WTC11 (cell line): ENCODE measurements at regions not wholly inside any gene's neighbourhood (a gene's known extent, or its start where the extent isn't known, plus 50 kb on each side); places are given as distances from the start of the nearest gene placed in this dataset.

Experiments
- ATAC-seq: fragments of 200-7000 bp; cut with Tn5 transposase; 2 replicates; pipeline ENCODE4 v1.10.0; 2021; ENCODE audit warnings: mild to moderate bottlenecking, moderate library complexity
- CTCF ChIA-PET: fragments of 300-600 bp; sonication (Branson Sonifier 250); formaldehyde crosslinking; loops from one replicate; lab custom pipeline; 2021; ENCODE audit warnings: antibody characterized with exemption; lab: Charles Lee
- POLR2A ChIA-PET: fragments of 350-600 bp; sonication (Branson Sonifier 250); formaldehyde crosslinking; loops from one replicate; lab custom pipeline; 2021; ENCODE audit warnings: antibody characterized with exemption; lab: Charles Lee
- DNase-seq: peaks from one replicate; pipeline ENCODE4 v3.0.0; 2021; ENCODE audit warnings: low spot score
- H3K27ac Mint-ChIP-seq: 2 replicates; pipeline ENCODE4 v1.8.0; 2021; ENCODE audit warnings: mixed read lengths
- H3K27me3 Mint-ChIP-seq: 2 replicates; pipeline ENCODE4 v1.8.0; 2021; ENCODE audit warnings: low read depth, mild to moderate bottlenecking, moderate library complexity, mixed read lengths
- H3K36me3 Mint-ChIP-seq: 2 replicates; pipeline ENCODE4 v1.8.0; 2021; ENCODE audit warnings: mixed read lengths
- H3K4me1 Mint-ChIP-seq: 2 replicates; pipeline ENCODE4 v1.8.0; 2022; ENCODE audit warnings: mixed read lengths
- H3K4me3 Mint-ChIP-seq: 2 replicates; pipeline ENCODE4 v1.8.0; 2021; ENCODE audit warnings: mild to moderate bottlenecking, moderate library complexity, mixed read lengths
- H3K9me3 Mint-ChIP-seq: 2 replicates; pipeline ENCODE4 v1.8.0; 2021; ENCODE audit warnings: mixed read lengths
- ATF1 ChIP-seq: sonication (generic); formaldehyde crosslinking; IDR thresholded peaks from 2 replicates; pipeline ENCODE4 v1.8.1; 2023; ENCODE audit warnings: mild to moderate bottlenecking, moderate library complexity, missing genetic modification reagents
- CREB1 ChIP-seq: sonication (generic); formaldehyde crosslinking; IDR thresholded peaks from 2 replicates; pipeline ENCODE4 v1.8.0; 2023; ENCODE audit warnings: mild to moderate bottlenecking, missing genetic modification reagents
- FOXP1 ChIP-seq: sonication (generic); formaldehyde crosslinking; IDR thresholded peaks from 2 replicates; pipeline ENCODE4 v1.8.0; 2022; ENCODE audit warnings: missing genetic modification reagents, mild to moderate bottlenecking, moderate library complexity, borderline replicate concordance
- JAZF1 ChIP-seq: fragments of 250-450 bp; sonication (Bioruptor Pico); IDR thresholded peaks from 2 replicates; pipeline ENCODE4 v1.9.0; 2021; ENCODE audit warnings: moderate library complexity, mild to moderate bottlenecking, inconsistent platforms
- NR3C1 ChIP-seq: sonication (generic); formaldehyde crosslinking; conservative IDR thresholded peaks from 2 replicates; pipeline ENCODE4 v1.8.1; 2023; ENCODE audit warnings: low read depth, mild to moderate bottlenecking, missing genetic modification reagents
- OVOL2 ChIP-seq: fragments of 250-450 bp; sonication (Bioruptor Pico); IDR thresholded peaks from 2 replicates; pipeline ENCODE4 v1.9.0; 2021; ENCODE audit warnings: mild to moderate bottlenecking, borderline replicate concordance
- TEAD1 ChIP-seq: sonication (generic); formaldehyde crosslinking; IDR thresholded peaks from 2 replicates; pipeline ENCODE4 v1.8.0; 2022; ENCODE audit warnings: mild to moderate bottlenecking, missing genetic modification reagents
- ZBTB43 ChIP-seq: sonication (generic); formaldehyde crosslinking; IDR thresholded peaks from 2 replicates; pipeline ENCODE4 v1.8.1; 2023; ENCODE audit warnings: mild to moderate bottlenecking, missing genetic modification reagents
- ZNF281 ChIP-seq: sonication (generic); formaldehyde crosslinking; IDR thresholded peaks from 2 replicates; pipeline ENCODE4 v1.8.0; 2023; ENCODE audit warnings: mild to moderate bottlenecking, missing genetic modification reagents
- ZNF396 ChIP-seq: fragments of 250-450 bp; sonication (Bioruptor Pico); IDR thresholded peaks from 2 replicates; pipeline ENCODE4 v1.8.0; 2021; ENCODE audit warnings: mild to moderate bottlenecking, moderate library complexity, borderline replicate concordance
- ZNF423 ChIP-seq: fragments of 250-450 bp; sonication (Bioruptor Pico); IDR thresholded peaks from 2 replicates; pipeline ENCODE4 v2.1.2; 2022; ENCODE audit warnings: mild to moderate bottlenecking, moderate library complexity
- TF ChIP-seq, protein P1 (sequence below): sonication (generic); formaldehyde crosslinking; IDR thresholded peaks from 2 replicates; pipeline ENCODE4 v1.8.1; 2023; ENCODE audit warnings: mild to moderate bottlenecking, missing genetic modification reagents, moderate library complexity
- TF ChIP-seq, protein P2 (sequence below): sonication (generic); formaldehyde crosslinking; IDR thresholded peaks from 2 replicates; pipeline ENCODE4 v1.8.1; 2022; ENCODE audit warnings: missing genetic modification reagents, borderline replicate concordance
- TF ChIP-seq, protein P3 (sequence below): sonication (generic); formaldehyde crosslinking; IDR thresholded peaks from 2 replicates; pipeline ENCODE4 v1.8.1; 2023; ENCODE audit warnings: mild to moderate bottlenecking, missing genetic modification reagents
- TF ChIP-seq, protein P4 (sequence below): sonication (generic); formaldehyde crosslinking; IDR thresholded peaks from 2 replicates; pipeline ENCODE4 v1.8.1; 2023; ENCODE audit warnings: mild to moderate bottlenecking, moderate library complexity, missing genetic modification reagents
- TF ChIP-seq, protein P5 (sequence below): sonication (generic); formaldehyde crosslinking; IDR thresholded peaks from 2 replicates; pipeline ENCODE4 v1.8.1; 2022; ENCODE audit warnings: mild to moderate bottlenecking, missing genetic modification reagents, moderate library complexity, borderline replicate concordance
- TF ChIP-seq, protein P6 (sequence below): sonication (generic); formaldehyde crosslinking; IDR thresholded peaks from 2 replicates; pipeline ENCODE4 v1.8.1; 2022; ENCODE audit warnings: low read depth, mild to moderate bottlenecking, moderate library complexity, missing genetic modification reagents, borderline replicate concordance
- TF ChIP-seq, protein P7 (sequence below): fragments of 200-600 bp; IDR thresholded peaks from 2 replicates; pipeline ENCODE4 v1.8.0; 2022; ENCODE audit warnings: antibody characterized with exemption
- TF ChIP-seq, protein P8 (sequence below): sonication (generic); formaldehyde crosslinking; IDR thresholded peaks from 2 replicates; pipeline ENCODE4 v1.8.0; 2023; ENCODE audit warnings: missing genetic modification reagents

DNA sequence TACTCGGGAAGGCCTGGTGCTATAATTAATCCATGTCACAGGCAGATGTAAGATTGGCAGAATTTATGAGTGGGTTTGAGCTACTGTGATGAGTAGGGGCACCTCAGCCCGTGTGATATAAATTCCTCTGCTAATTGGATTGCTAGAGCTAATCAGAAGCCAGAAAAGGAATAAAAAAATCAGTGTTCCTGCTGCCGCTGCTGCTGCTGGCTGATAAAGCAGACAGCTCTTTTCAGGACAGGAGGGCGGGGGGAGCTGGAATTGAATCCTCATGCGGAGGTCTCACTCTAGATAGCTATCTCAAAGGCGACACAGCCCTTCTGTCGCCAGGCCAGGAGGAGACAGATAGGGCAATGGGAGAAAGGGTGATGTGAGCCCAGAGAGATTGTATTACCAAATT lies 182.7 kb upstream of the ZFHX3 start:
- Mint-ChIP-seq H3K27ac (no peak overlapping the region), H3K4me3 (no peak overlapping the region), H3K4me1 (peaks cover 17% of the 10 kb centered on the region), H3K27me3 (peaks cover 16% of the 10 kb centered on the region), H3K36me3 (no peaks in the 10 kb centered on the region), H3K9me3 (no peaks in the 10 kb centered on the region)
- DNase-seq (no peak), ATAC-seq (no peak)
- ChIA-PET CTCF (interaction anchor here (0.7 kb wide), 1 partner anchor 398 kb away, joined by 3 read pairs; no protein-coding TSS in a partner anchor), POLR2A (no interaction called here)
- no peak for TF ChIP-seq ZBTB43 (CRISPR knock-in tag)
- no peak for TF ChIP-seq OVOL2 (CRISPR knock-in tag)
- TF ChIP-seq ZNF396 (CRISPR knock-in tag): no peak
- TF ChIP-seq, protein P1, sequence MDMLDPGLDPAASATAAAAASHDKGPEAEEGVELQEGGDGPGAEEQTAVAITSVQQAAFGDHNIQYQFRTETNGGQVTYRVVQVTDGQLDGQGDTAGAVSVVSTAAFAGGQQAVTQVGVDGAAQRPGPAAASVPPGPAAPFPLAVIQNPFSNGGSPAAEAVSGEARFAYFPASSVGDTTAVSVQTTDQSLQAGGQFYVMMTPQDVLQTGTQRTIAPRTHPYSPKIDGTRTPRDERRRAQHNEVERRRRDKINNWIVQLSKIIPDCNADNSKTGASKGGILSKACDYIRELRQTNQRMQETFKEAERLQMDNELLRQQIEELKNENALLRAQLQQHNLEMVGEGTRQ (CRISPR knock-in tag): no peak
- TF ChIP-seq, protein P2, sequence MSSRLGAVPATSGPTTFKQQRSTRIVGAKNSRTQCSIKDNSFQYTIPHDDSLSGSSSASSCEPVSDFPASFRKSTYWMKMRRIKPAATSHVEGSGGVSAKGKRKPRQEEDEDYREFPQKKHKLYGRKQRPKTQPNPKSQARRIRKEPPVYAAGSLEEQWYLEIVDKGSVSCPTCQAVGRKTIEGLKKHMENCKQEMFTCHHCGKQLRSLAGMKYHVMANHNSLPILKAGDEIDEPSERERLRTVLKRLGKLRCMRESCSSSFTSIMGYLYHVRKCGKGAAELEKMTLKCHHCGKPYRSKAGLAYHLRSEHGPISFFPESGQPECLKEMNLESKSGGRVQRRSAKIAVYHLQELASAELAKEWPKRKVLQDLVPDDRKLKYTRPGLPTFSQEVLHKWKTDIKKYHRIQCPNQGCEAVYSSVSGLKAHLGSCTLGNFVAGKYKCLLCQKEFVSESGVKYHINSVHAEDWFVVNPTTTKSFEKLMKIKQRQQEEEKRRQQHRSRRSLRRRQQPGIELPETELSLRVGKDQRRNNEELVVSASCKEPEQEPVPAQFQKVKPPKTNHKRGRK: no peak
- TF ChIP-seq, protein P3, sequence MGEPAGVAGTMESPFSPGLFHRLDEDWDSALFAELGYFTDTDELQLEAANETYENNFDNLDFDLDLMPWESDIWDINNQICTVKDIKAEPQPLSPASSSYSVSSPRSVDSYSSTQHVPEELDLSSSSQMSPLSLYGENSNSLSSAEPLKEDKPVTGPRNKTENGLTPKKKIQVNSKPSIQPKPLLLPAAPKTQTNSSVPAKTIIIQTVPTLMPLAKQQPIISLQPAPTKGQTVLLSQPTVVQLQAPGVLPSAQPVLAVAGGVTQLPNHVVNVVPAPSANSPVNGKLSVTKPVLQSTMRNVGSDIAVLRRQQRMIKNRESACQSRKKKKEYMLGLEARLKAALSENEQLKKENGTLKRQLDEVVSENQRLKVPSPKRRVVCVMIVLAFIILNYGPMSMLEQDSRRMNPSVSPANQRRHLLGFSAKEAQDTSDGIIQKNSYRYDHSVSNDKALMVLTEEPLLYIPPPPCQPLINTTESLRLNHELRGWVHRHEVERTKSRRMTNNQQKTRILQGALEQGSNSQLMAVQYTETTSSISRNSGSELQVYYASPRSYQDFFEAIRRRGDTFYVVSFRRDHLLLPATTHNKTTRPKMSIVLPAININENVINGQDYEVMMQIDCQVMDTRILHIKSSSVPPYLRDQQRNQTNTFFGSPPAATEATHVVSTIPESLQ (CRISPR knock-in tag): no peak
- no peak for TF ChIP-seq ZNF423 (CRISPR knock-in tag)
- no peak for TF ChIP-seq FOXP1
- TF ChIP-seq, protein P4, sequence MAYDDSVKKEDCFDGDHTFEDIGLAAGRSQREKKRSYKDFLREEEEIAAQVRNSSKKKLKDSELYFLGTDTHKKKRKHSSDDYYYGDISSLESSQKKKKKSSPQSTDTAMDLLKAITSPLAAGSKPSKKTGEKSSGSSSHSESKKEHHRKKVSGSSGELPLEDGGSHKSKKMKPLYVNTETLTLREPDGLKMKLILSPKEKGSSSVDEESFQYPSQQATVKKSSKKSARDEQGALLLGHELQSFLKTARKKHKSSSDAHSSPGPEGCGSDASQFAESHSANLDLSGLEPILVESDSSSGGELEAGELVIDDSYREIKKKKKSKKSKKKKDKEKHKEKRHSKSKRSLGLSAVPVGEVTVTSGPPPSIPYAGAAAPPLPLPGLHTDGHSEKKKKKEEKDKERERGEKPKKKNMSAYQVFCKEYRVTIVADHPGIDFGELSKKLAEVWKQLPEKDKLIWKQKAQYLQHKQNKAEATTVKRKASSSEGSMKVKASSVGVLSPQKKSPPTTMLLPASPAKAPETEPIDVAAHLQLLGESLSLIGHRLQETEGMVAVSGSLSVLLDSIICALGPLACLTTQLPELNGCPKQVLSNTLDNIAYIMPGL (CRISPR knock-in tag): no peak
- no peak for TF ChIP-seq CREB1
- TF ChIP-seq NR3C1 (CRISPR knock-in tag): no peak
- TF ChIP-seq JAZF1 (CRISPR knock-in tag): no peak
- TF ChIP-seq, protein P5, sequence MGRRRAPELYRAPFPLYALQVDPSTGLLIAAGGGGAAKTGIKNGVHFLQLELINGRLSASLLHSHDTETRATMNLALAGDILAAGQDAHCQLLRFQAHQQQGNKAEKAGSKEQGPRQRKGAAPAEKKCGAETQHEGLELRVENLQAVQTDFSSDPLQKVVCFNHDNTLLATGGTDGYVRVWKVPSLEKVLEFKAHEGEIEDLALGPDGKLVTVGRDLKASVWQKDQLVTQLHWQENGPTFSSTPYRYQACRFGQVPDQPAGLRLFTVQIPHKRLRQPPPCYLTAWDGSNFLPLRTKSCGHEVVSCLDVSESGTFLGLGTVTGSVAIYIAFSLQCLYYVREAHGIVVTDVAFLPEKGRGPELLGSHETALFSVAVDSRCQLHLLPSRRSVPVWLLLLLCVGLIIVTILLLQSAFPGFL: no peak
- TF ChIP-seq TEAD1 (CRISPR knock-in tag): no peak
- TF ChIP-seq ZNF281 (CRISPR knock-in tag): no peak
- TF ChIP-seq, protein P6, sequence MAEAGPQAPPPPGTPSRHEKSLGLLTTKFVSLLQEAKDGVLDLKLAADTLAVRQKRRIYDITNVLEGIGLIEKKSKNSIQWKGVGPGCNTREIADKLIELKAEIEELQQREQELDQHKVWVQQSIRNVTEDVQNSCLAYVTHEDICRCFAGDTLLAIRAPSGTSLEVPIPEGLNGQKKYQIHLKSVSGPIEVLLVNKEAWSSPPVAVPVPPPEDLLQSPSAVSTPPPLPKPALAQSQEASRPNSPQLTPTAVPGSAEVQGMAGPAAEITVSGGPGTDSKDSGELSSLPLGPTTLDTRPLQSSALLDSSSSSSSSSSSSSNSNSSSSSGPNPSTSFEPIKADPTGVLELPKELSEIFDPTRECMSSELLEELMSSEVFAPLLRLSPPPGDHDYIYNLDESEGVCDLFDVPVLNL (CRISPR knock-in tag): no peak
- TF ChIP-seq ATF1 (CRISPR knock-in tag): no peak
- TF ChIP-seq, protein P7, sequence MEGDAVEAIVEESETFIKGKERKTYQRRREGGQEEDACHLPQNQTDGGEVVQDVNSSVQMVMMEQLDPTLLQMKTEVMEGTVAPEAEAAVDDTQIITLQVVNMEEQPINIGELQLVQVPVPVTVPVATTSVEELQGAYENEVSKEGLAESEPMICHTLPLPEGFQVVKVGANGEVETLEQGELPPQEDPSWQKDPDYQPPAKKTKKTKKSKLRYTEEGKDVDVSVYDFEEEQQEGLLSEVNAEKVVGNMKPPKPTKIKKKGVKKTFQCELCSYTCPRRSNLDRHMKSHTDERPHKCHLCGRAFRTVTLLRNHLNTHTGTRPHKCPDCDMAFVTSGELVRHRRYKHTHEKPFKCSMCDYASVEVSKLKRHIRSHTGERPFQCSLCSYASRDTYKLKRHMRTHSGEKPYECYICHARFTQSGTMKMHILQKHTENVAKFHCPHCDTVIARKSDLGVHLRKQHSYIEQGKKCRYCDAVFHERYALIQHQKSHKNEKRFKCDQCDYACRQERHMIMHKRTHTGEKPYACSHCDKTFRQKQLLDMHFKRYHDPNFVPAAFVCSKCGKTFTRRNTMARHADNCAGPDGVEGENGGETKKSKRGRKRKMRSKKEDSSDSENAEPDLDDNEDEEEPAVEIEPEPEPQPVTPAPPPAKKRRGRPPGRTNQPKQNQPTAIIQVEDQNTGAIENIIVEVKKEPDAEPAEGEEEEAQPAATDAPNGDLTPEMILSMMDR: no peak
- TF ChIP-seq, protein P8, sequence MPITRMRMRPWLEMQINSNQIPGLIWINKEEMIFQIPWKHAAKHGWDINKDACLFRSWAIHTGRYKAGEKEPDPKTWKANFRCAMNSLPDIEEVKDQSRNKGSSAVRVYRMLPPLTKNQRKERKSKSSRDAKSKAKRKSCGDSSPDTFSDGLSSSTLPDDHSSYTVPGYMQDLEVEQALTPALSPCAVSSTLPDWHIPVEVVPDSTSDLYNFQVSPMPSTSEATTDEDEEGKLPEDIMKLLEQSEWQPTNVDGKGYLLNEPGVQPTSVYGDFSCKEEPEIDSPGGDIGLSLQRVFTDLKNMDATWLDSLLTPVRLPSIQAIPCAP: no peak
